CD4-positive, alpha-beta T cell treated with Interleukin-4 for 4 hours (primary cell): ENCODE measurements at regions not wholly inside any gene's neighbourhood (a gene's known extent, or its start where the extent isn't known, plus 50 kb on each side); places are given as distances from the start of the nearest gene placed in this dataset.

ENCODE experiments used
- DNase-seq: peaks from one replicate; pipeline ENCODE4 v3.0.0-alpha.2; 2020

GRCh38 chr3:44100298-44100695 is 141.4 kb upstream of the TOPAZ1 start:
- DNase-seq = no peak

- DNase-seq = no peak
Measured at GRCh38 chr3:44104043-44104442, 137.6 kb upstream of the TOPAZ1 start.

DNA sequence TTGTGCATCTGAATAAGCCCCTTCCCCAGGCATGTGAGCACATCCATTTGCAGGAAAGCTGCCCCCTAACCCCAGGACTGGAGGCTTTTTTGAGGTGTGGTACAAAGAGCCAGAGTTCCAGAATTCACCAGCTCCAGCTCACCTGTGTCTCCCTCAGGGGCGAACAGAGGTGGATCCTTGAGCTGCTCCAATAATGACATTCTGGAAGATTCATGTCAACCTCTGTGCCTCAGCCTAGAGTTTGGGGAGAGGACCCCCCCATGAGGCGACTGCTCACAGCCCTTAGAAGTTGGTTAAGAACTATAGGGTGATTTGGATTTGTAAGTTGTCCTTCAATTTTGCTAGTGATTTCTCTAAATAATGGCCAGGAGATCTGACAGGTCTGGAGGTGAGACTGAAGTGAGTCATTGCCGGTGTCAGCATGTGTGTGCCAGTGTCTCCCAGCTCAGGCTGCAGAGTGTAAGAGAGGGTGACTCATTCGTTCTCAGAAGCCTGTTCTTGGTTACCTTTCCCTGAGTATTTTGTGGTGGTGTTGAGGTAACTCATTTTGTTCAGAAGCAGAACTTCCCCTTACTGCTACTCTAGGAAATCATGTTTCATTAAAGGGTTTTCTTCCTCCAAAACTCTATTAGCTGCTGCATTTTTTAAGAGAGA is 136.9 kb upstream of the TOPAZ1 start:
- DNase-seq = peak; percentile 10

GRCh38 chr3:44105571-44105970 is 136.1 kb upstream of the TOPAZ1 start:
- no peak for DNase-seq

GRCh38 chr3:44106756-44107155 is 134.9 kb upstream of the TOPAZ1 start:
- DNase-seq = no peak

- no peak for DNase-seq
Measured at GRCh38 chr3:44108481-44108880, 133.2 kb upstream of the TOPAZ1 start.

DNA sequence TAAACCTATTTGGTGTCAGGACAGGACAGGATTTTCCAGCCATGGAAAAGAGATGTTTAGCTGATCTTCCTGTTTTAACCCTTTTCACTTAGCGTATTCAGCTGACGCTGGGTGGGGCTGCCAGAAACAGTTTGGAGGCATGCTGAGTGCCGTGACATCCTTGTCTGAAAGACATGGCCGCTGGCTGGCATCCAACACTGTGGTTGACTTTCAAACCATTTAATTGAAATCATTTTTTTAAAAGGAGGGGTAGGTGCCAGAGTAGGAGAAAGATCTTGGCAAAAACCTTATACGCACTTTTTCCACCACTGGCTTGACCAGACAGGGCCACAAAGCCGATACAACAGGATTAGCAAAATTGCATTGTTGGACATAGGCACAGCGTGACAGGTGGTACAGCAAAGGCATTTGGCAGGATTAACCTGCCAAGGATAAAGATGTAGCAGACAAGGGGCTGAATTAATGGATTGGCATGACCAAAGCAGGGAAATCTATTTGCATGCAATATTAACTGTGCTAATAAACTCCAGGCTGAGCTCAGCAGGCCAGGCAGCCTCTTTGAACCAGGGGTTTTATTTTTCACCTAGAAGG is 131.8 kb upstream of the TOPAZ1 start:
- no peak for DNase-seq

DNA sequence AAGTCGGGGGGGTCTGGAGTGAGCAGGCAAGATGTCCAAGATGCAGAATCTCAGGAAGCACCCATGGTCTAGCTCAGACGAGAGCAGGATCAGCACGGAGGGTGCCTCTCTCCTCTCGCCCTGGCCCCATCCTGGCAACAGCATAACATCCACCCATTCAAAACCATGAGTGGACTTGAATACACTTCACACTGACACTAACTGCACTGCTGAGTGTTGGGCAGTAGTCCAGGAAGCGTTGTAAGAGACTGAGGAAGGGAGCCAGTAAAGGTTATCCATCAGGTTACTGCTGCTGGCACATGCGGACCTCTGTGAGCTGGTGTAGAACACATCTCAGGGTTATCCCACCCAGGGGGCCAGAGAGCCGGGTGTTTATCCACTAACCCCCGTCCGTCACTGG is 131.0 kb upstream of the TOPAZ1 start:
- no peak for DNase-seq

- DNase-seq = no peak
Measured at GRCh38 chr3:44111482-44111881, 130.2 kb upstream of the TOPAZ1 start.

DNA sequence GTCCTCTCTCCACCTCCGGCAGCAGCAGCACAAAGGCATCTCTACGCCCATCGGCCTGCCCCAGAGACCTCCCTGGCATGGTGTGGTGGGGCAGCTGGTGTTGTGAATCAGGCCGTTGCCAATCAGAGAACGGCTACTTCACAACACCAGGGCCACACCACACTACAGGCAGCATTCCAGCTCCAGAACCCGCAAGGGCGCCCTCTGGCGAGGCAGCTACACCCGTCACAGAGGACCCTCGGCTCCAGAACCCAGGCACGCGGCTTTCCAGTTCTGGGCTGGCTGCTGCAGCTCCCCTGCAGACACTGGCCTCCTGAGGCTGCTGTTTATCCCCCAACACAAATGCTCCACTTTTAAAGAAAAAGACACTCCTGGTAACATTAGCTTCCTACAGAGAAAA is 127.5 kb upstream of the TOPAZ1 start:
- no peak for DNase-seq

- DNase-seq = no peak
Measured at GRCh38 chr3:44117239-44117638, 124.4 kb upstream of the TOPAZ1 start.

- DNase-seq = no peak
Measured at GRCh38 chr3:44117736-44118135, 124.0 kb upstream of the TOPAZ1 start.

- DNase-seq = no peak
Measured at GRCh38 chr3:44120721-44121582, 120.7 kb upstream of the TOPAZ1 start.

DNA sequence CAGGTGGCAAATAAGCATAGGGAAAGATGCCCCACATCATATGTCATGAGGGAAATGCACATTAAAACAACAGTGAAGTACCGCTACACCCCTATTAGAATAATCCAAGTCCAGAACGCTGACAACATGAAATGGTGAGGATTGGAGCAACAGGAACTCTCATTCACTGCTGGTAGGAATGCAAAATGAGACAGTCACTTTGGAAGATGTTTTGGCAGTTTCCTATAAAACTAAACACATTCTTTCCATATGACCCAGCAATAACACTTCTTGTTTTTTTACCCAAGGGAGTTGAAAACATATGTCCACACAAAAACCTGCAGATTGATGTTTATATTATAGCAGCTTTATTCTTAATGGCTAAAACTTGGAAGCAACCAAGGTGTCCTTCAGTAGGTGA is 116.4 kb upstream of the TOPAZ1 start:
- DNase-seq = no peak

DNA sequence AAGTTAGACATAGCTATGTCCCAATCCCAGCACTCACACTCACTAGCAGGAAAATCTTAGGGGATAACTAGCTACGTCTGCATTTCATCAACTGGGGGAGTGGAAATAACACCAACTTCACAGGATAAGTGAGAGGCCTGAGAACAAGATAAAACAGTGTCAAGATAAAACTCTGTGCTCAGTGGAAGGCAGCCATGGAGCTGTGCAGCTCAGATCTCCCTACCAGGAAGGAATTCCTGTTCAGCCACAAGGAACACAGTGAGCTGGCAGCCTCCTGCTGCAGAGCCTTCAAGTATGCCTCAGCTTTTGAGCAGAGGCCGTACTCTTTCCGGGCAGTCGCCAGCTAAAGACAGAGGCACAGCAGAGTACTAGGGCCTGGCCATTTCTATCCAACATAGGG is 115.8 kb upstream of the TOPAZ1 start:
- no peak for DNase-seq

DNA sequence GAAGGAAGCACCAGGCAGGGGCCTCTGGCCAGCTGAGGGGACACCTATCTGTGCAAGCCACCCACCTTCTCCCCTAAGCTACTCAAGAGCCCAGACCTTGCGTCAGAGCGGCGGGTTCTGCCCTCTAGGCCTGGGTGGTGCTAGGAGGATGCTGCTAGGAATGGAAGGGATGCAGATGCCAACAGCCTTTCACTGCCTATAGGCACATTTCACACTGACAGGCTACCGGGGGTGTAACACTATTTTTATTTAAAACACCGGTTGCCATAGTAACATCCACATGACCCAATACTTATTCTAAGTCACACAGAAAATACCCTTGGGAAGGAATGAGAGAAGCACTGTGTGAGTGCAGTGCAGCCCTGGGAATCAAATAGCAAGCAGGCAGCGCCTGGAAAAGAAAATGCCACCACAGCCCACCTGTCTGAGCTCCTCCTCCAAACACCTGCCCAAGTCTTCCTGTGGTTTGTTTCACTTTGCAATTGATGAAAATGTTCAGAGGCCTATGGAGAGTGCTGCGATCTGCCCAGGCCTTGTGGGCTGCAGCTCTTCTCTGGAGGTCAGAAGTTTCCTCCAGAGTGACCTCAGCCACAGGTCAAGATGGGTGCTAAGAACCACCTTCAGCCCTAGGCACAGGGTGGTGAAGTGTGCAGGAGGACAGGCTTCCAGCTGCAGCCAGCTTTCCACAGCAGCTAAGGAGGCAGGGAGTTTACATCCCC is 113.5 kb upstream of the TOPAZ1 start:
- no peak for DNase-seq

GRCh38 chr3:44130249-44130648 is 111.4 kb upstream of the TOPAZ1 start:
- no peak for DNase-seq

DNA sequence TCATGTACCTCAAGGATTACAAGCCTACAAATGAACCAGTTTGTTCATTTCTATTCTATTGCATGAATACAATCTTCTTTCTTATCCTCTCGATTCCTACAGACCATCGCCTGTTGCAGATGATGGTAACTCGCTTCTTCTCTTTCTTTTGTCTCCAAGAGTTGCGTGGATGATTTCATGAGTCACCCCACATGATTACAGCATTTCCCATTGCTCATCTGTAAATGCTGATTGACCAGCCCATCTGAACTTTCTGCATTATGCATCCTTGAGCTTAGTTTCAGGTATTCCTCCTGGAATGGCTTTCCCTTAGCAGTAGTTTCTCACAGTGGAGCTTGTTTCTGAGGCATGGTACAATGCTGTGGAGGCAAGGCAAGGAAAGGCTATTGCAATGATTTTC is 109.6 kb upstream of the TOPAZ1 start:
- no peak for DNase-seq

DNA sequence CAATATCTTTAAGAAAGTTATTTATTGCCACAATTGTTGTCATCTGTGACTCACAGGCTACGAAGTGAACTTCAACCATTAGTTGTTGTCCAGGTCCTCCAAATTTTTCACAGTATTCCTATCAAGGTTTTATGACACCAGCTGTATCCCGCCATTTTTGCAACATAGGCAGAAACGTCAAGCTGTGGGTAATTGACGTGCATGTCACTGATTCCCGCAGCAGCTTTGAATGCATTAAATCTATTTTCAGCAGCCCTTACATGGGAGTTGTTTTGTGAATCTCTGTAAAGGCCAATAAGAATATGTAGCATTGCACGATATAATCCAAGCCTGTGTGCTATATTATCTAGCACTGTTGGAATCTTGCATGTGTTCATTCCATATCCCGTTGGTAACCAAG is 109.1 kb upstream of the TOPAZ1 start:
- no peak for DNase-seq

DNA sequence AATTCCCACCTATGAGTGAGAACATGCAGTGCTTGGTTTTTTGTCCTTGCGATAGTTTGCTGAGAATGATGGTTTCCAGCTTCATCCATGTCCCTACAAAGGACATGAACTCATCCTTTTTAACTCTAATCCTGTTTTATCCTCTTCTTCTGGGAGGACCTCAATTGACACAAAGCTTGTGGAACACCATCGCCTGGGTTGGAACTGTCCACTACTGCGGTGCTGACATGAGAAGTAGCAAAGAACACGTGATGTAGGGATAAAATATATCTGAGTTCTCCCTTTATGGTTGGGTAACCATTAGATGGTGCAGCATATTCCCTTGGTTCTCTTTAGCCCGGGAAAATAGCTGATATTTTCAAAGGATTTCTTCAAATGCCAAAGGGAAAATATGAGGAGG is 105.3 kb upstream of the TOPAZ1 start:
- DNase-seq = no peak

DNA sequence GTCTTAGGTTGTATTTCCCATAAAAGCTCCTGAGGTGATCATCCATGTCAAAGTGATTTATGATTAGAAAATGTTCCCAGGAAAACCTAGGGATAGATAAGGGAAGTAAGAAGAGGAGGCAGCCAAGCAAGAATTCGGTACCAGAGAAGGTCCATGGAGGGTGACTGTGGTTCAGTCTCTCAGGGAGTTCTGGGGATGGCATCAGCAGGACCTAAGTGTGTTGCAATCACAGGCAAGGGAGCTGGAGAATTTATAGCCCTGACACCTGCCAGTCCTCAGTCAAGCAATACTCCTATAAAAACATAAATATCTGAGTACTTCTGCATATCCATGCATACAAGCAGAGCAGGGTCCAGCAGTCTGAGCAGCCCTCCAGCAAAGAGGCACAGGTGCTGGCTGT is 95.6 kb upstream of the TOPAZ1 start:
- DNase-seq = no peak

DNA sequence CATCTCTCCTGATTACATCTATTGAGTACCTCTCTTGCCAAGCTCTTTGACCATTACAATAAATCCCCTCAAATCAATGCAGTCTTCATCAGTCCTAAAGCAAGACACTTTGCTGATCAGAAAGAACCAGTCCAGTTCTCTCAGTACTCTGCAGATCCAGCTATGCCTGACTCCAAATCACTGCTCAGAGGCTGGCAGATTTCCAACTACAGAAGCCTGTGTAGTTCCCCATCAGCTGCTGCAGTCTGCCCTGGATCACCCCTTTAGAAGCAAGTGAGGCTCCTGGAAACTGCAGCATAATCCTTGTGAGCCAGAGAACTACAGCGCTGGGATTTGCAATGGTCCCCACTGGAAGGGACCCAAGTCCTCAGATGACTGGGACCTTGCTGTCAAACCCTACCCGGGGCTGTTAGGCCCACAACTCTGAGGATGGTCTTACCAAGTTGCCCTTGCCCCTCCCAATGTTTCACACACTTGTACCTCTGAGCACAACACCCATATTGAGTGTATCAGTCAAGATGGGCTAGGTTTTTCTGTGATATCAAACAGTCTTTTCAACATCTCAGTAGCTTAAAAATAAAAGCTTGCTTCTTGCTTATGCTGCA is 81.9 kb upstream of the TOPAZ1 start:
- no peak for DNase-seq

DNA sequence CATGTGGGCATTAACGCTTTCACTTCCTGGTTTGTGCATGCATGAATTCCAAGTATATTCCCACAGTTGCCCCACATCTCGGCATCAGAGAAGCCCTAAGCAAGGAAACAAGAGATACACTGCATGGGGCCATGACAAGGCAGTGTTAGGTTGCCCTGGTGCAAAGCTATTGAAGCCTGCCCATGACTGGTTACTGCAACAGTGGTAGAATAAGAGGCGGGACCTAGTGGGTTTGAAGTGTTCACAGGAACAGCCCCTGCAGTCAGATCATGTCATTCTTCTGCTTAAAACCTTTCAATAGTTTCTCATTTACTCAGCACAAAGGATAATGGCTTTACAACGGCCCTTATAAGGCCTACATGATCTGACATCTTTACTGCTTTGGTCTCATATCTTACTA is 80.9 kb upstream of the TOPAZ1 start:
- DNase-seq = no peak
